HG02973 (cell line): ENCODE measurements at regions not wholly inside any gene's neighbourhood (a gene's known extent, or its start where the extent isn't known, plus 50 kb on each side); places are given as distances from the start of the nearest gene placed in this dataset.
A peak's percentile ranks its signal among the peaks of the same experiment; 100 is the strongest.
"Not testable (repeated sequence)": the region's sequence is repeated elsewhere in the genome, so short reads cannot be mapped to it uniquely, and the experiment has no call there.

ENCODE experiments used
- ATAC-seq: cut with Tn5 transposase; IDR thresholded peaks from one replicate; pipeline ENCODE4 v1.9.1; 2021; ENCODE audit warnings: moderate library complexity; ENCODE audit not compliant: unreplicated experiment

- not testable (repeated sequence) for ATAC-seq
Observed at GRCh38 chr9:62655705-62656104, 1465.9 kb downstream of the SPATA31A7 start.

DNA sequence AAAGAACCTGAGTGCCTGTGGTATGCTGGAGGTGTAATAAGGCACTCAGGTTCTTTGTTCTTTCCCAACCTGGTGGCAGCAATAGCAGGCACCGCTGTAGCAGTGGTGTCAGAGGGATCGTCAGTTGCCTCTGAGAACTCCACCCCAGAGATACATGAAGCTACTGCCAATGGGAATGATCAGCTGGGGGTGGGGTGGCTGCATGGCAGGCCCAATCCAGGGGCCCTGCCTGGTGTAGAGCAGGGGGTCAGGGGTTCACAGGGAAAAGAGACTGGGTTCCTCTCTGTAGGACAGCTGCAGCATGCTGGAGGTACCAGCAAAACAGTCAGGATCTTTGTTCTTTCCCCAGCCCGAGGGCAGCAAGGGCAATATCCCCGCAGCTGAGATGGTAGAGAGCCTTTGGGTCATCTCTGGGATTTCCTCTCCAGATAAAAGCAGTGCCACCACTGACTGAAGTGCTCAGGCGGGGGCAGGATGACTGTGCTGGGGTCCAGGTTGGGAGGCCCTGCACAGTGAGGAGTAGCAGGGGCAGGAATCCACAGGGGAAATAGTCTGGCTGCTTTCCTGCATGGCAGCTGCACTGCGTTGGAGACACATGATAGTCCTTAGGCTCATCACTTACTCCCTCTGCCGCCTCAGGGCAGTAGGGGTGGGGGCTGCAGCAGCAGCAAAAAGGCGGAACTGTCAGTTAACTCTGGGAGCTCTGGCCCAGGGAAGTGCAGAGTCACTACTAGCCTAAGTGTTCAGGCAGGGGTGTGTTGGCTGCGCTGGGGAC lies 1473.1 kb downstream of the SPATA31A7 start:
- not testable (repeated sequence) for ATAC-seq

DNA sequence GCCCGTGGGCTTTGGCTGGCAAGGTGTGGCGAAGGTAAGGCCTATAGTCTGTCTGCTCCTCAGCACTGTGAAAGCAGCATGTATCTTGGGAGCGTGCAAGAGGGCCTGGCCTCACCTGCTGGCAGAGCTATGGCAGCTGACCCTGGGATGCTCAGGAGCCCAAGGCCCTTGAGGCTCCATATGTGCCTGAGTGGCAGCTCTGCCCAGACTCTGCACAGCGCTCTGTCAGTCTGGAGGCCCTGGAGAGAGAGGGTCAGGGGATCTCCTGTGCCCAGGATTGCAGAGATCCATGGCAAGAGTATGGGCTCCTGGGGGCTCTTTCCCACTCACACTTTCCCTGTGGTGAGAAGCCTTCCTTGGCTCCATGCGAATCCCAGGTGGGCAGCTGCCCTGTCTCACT lies 1473.7 kb downstream of the SPATA31A7 start:
- not testable (repeated sequence) for ATAC-seq

GRCh38 chr9:62667137-62667824 lies 1477.4 kb downstream of the SPATA31A7 start:
- ATAC-seq = not testable (repeated sequence)

DNA sequence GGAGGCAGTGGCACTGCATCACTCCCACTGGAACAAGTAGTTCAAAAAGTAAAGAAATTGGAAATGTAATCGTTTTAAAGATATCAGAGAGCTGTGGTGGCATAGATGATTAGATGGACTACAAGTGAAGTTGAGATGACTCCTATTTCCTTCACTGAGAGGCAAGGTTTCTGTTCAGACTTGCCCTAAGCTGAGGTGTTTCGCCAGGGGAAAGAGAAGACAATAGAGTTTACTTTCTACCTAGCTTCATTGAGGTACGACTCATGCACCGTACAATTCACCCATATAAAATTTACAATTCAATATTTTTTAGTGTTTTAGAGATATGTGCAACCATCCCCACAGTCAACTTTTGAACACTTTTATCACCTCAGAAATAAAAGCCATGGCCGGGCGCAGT lies 1487.2 kb downstream of the SPATA31A7 start:
- not testable (repeated sequence) for ATAC-seq

GRCh38 chr9:62678336-62678735 lies 1488.5 kb downstream of the SPATA31A7 start:
- peak; percentile 71 for ATAC-seq

GRCh38 chr9:62679020-62679419 lies 1489.2 kb downstream of the SPATA31A7 start:
- ATAC-seq = not testable (repeated sequence)

- ATAC-seq = peak; percentile 68
Observed at GRCh38 chr9:62684833-62685647, 1495.2 kb downstream of the SPATA31A7 start.

DNA sequence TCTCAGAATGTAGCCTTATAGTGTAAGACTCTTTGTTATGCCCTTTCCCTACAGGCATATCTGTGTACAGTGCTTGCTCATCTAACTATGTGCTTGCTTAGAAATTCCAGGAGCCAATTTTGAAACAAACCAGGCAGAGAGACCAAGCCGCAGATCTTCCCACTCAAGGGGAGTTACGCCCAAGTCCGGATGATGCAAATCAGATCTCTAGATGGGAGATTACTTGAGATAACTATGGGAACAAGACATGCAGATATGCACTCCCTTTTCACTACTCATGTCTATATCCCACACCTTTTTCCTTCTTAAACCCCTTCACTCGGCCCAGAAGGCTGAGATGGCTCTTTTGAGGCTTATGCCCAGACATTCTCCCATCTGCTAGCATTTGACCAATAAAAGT lies 1496.5 kb downstream of the SPATA31A7 start:
- ATAC-seq = not testable (repeated sequence)

GRCh38 chr9:62693019-62693418 lies 1503.2 kb downstream of the SPATA31A7 start:
- ATAC-seq = not testable (repeated sequence)

DNA sequence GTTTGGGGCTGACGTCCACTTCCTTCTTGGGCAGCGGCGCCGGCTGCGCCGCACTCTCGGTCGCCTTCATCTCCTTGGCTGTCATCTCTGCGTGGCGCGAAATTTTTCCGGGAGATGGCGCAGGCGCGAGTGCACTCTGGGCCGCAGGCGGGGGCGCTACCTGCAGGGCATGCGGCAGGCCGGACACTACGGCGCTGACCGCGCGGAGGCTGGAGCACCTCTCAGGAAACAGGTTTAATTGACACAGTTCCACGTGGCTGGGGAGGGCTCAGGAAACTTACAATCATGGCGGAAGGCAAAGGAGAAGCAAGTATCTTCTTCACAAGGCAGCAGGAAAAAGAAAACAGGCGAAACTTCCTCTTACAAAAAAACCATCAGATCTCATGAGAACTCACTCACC lies 1521.5 kb downstream of the SPATA31A7 start:
- ATAC-seq = not testable (repeated sequence)

DNA sequence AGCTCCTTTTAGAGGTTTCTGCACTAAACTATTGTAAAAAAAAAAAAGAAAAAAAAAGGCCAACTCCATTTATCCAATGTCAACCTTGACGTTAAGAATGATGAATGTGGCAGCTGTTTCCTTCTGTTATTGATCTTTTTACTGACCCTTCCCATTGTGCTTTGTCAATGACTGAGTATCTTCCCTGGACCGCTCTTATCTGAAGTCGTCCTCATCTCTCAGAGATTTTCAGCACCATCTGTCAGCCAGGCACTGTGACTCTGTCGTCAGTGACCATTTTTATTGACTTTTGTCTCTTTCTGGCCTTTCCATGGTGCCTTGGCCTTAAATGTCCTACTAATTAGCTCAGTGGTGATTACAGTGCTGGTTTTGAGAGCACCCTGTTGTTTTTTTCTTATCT lies 1535.7 kb downstream of the SPATA31A7 start:
- ATAC-seq = not testable (repeated sequence)

DNA sequence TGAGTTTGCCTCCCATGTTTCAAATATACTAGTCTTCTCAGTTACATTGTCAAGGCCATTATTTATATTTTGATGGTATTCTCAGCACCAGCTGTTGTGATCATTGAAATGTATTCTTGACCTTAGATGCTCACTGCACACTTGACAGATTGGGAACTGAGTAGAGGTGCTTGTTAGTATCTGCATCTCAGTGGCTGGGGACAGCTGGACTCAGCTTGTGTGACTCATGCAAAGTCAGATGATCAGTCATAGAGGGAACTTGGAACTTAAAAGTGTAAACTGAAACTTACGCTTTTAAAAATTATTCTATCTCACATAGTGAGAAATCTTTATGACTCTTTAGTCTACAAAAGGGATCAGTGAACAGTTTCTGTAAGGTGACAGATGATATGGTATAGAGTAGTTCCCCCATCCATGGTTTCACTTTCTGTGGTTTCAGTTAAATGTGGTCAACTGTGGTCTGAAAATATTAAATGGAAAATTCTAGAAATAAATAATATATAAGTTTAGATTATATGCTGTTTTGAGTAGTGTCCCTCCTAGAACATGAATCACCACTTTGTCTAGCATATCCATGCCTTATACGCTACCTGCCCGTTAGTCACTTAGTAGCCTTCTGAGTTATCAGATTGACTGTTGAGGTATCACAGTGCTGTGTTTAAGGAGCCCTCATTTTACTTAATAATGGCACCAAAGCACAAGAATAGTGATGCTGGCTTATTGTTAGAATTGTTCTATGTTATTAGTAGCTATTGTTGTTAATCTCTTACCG lies 1540.6 kb downstream of the SPATA31A7 start:
- peak; percentile 96 for ATAC-seq

- not testable (repeated sequence) for ATAC-seq
Observed at GRCh38 chr9:62731015-62731414, 1541.2 kb downstream of the SPATA31A7 start.

GRCh38 chr9:62737004-62737606 lies 1547.3 kb downstream of the SPATA31A7 start:
- not testable (repeated sequence) for ATAC-seq

GRCh38 chr9:62737915-62738314 lies 1548.1 kb downstream of the SPATA31A7 start:
- ATAC-seq = not testable (repeated sequence)

DNA sequence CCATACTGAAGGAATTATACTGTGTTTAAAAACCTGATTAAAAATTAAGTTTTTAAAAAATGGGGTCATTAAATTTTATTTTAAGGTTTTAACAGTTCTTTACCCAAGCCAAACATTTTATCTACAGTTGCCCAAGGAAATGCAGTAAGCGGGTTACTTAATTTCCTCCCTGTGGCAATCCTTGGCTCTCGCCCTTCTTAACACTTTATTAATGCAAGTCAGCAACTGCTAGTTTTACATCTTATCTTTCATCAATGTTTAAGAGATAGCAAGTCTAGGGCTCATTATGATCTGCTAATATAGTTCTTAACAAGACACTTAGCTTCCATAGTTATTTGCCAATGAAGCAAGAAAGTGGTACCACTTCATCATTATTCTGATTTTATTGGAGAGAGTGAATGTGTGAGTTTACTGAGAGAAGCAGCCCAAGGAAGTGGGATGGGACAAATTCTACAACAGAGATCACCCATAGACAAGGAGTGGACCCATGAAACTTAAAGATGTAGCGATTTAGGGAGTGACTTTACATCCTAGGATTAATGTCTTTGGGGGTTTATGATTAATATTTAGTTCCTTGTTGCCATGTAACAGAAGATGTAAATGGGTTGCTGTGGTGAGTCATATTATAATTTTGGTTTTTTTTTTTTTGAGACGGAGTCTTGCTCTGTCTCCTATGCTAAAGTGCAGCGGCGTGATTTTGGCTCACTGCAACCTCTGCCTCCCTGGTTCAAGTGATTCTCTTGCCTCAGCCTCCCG lies 1556.1 kb downstream of the SPATA31A7 start:
- not testable (repeated sequence) for ATAC-seq
